Liver (tissue), 8 donors: ENCODE measurements at regions not wholly inside any gene's neighbourhood (a gene's known extent, or its start where the extent isn't known, plus 50 kb on each side); places are given as distances from the start of the nearest gene placed in this dataset.

Source experiments
- DNase-seq: peaks from one replicate; pipeline ENCODE4 v3.0.0-alpha.2; 2017; ENCODE audit warnings: low spot score
- H3K27ac ChIP-seq, 2 donors: one replicate each; pipeline ENCODE4 v1.7.0; 2013; ENCODE audit warnings: inconsistent platforms in 2 of 2, low read length in 2 of 2, control low read depth in 1 of 2, low read depth in 1 of 2, mild to moderate bottlenecking in 1 of 2
- H3K27me3 ChIP-seq, 4 donors: one replicate each; pipeline versions ENCODE4 v1.6.1 to v1.7.0; 2013; ENCODE audit warnings: low read length in 3 of 4, inconsistent platforms in 1 of 4, mild to moderate bottlenecking in 1 of 4, moderate library complexity in 1 of 4; ENCODE audit not compliant: control insufficient read depth in 4 of 4, insufficient read depth in 4 of 4
- H3K36me3 ChIP-seq, 4 donors: one replicate each; pipeline versions ENCODE4 v1.6.1 to v1.7.0; 2013; ENCODE audit warnings: low read length in 3 of 4, mild to moderate bottlenecking in 3 of 4, low read depth in 1 of 4, moderate library complexity in 1 of 4; ENCODE audit not compliant: control insufficient read depth in 4 of 4, insufficient read depth in 3 of 4
- H3K4me1 ChIP-seq, 4 donors: one replicate each; pipeline versions ENCODE4 v1.6.1 to v1.7.0; 2013; ENCODE audit warnings: low read length in 3 of 4, mild to moderate bottlenecking in 3 of 4, moderate library complexity in 1 of 4; ENCODE audit not compliant: control insufficient read depth in 4 of 4, insufficient read depth in 4 of 4
- H3K4me3 ChIP-seq, 3 donors: one replicate each; pipeline versions ENCODE4 v1.6.1 to v1.7.0; 2013; ENCODE audit warnings: low read length in 3 of 3, control low read depth in 1 of 3, low read depth in 1 of 3, mild to moderate bottlenecking in 1 of 3
- H3K9ac ChIP-seq, 2 donors: one replicate each; pipeline ENCODE4 v1.7.0; 2013; ENCODE audit warnings: low read length in 2 of 2, mild to moderate bottlenecking in 2 of 2, moderate library complexity in 2 of 2, control low read depth in 1 of 2, low read depth in 1 of 2
- H3K9me3 ChIP-seq, 4 donors: one replicate each; pipeline versions ENCODE4 v1.6.1 to v1.7.0; 2013; ENCODE audit warnings: low read length in 3 of 4; ENCODE audit not compliant: control insufficient read depth in 4 of 4
- EGR1 ChIP-seq, 2 donors: IDR thresholded peaks; 2 replicates each; pipeline ENCODE4 v1.6.1; 2016 to 2018; ENCODE audit warnings: antibody characterized with exemption in 2 of 2, low read depth in 2 of 2
- FOXA1 ChIP-seq: IDR thresholded peaks from 2 replicates; pipeline ENCODE4 v1.6.1; 2016; ENCODE audit warnings: antibody characterized with exemption
- FOXA2 ChIP-seq: IDR thresholded peaks from 2 replicates; pipeline ENCODE4 v1.6.1; 2016; ENCODE audit warnings: antibody characterized with exemption
- GABPA ChIP-seq, 2 donors: IDR thresholded peaks in 1 of 2; conservative IDR thresholded peaks in 1 of 2; 2 replicates each; pipeline ENCODE4 v1.6.1; 2016; ENCODE audit warnings: antibody characterized with exemption in 2 of 2, mild to moderate bottlenecking in 1 of 2, moderate library complexity in 1 of 2
- HNF4G ChIP-seq: IDR thresholded peaks from 2 replicates; pipeline ENCODE4 v1.6.1; 2016; ENCODE audit warnings: antibody characterized with exemption
- NR2F2 ChIP-seq: IDR thresholded peaks from 2 replicates; pipeline ENCODE4 v1.6.1; 2016; ENCODE audit warnings: antibody characterized with exemption
- RAD21 ChIP-seq, 2 donors: IDR thresholded peaks; 2 replicates each; pipeline ENCODE4 v1.6.1; 2016; ENCODE audit warnings: antibody characterized with exemption in 2 of 2, mild to moderate bottlenecking in 2 of 2
- RXRA ChIP-seq, 2 donors: IDR thresholded peaks; 2 replicates each; pipeline ENCODE4 v1.6.1; 2017 to 2018; ENCODE audit warnings: antibody characterized with exemption in 2 of 2, mild to moderate bottlenecking in 1 of 2
- SP1 ChIP-seq: IDR thresholded peaks from 2 replicates; pipeline ENCODE4 v1.6.1; 2018; ENCODE audit warnings: antibody characterized with exemption, mild to moderate bottlenecking
- YY1 ChIP-seq: IDR thresholded peaks from 2 replicates; pipeline ENCODE4 v1.6.1; 2016; ENCODE audit warnings: antibody characterized with exemption, mild to moderate bottlenecking
- WGBS: extraction: QIAGEN DNeasy Blood & Tissue Kit; methylation state at CpG from one replicate; pipeline ENCODE4 v1.1.7; 2013; 5-methylcytosine and 5-hydroxymethylcytosine counted together
- TF ChIP-seq, protein P1 (sequence below): IDR thresholded peaks from 2 replicates; pipeline ENCODE4 v1.6.1; 2016; ENCODE audit warnings: antibody characterized with exemption
- TF ChIP-seq, protein P2 (sequence below): IDR thresholded peaks from 2 replicates; pipeline ENCODE4 v1.6.1; 2016; ENCODE audit warnings: antibody characterized with exemption
- TF ChIP-seq, protein P3 (sequence below): IDR thresholded peaks from 2 replicates; pipeline ENCODE4 v1.6.1; 2016; ENCODE audit warnings: antibody characterized with exemption
- TF ChIP-seq, protein P4 (sequence below): fragments of 150-350 bp; IDR thresholded peaks from 2 replicates; pipeline ENCODE4 v1.5.1; 2017; ENCODE audit warnings: improper control_type of control experiment, low read depth, low read length; ENCODE audit not compliant: missing input control
- donor health status: healthy.
- donor health status: healthy.
- donor health status: healthy.
- donor health status: healthy.
- donor health status: healthy.

DNA sequence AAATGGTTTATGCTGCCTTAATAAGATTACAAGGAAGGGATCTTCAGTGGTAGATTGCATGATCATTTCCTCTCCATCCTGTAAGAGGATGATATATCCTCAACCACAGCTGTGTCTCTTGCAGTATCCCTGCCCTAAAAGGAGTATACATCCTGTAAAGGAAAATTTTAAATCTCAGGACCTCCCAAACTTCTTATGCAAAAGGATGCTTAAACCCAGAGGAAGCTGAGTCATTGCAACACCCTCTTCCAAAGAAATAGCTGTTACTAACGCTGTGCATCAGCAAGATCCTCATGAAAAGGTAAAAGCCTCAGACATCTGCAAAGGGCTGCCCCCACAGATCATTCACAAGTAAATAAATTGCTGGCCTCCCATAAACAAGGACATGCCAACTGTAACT, 599.0 kb downstream of the PRELID2 start:
- Histone ChIP-seq H3K4me1 (no peaks in the 10 kb centered on the region), H3K4me3 (no peak overlapping the region), H3K36me3 (no peaks in the 10 kb centered on the region), H3K9ac (no peak overlapping the region), H3K27me3 (no peaks in the 10 kb centered on the region), H3K9me3 (no peaks in the 10 kb centered on the region), H3K27ac (no peak overlapping the region)
- WGBS = 76% methylated on average over 1 of the region's 1 CpG
- TF ChIP-seq GABPA (IDR thresholded peaks at IDR 0.05 in 1 of 2, conservative IDR thresholded peaks at IDR 0.05 in 1 of 2) (no peak), FOXA2 (no peak), EGR1 (IDR thresholded peaks at IDR 0.05; ENCODE audit: low read depth in 2 of 2) (no peak), YY1 (no peak), RXRA (IDR thresholded peaks at IDR 0.05) (no peak), FOXA1 (no peak), HNF4G (no peak), SP1 (no peak), RAD21 (IDR thresholded peaks at IDR 0.05) (no peak)
- TF ChIP-seq, protein P1, sequence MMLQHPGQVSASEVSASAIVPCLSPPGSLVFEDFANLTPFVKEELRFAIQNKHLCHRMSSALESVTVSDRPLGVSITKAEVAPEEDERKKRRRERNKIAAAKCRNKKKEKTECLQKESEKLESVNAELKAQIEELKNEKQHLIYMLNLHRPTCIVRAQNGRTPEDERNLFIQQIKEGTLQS = no peak
- TF ChIP-seq, protein P2, sequence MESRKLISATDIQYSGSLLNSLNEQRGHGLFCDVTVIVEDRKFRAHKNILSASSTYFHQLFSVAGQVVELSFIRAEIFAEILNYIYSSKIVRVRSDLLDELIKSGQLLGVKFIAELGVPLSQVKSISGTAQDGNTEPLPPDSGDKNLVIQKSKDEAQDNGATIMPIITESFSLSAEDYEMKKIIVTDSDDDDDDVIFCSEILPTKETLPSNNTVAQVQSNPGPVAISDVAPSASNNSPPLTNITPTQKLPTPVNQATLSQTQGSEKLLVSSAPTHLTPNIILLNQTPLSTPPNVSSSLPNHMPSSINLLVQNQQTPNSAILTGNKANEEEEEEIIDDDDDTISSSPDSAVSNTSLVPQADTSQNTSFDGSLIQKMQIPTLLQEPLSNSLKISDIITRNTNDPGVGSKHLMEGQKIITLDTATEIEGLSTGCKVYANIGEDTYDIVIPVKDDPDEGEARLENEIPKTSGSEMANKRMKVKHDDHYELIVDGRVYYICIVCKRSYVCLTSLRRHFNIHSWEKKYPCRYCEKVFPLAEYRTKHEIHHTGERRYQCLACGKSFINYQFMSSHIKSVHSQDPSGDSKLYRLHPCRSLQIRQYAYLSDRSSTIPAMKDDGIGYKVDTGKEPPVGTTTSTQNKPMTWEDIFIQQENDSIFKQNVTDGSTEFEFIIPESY = no peak
- no peak for DNase-seq

DNA sequence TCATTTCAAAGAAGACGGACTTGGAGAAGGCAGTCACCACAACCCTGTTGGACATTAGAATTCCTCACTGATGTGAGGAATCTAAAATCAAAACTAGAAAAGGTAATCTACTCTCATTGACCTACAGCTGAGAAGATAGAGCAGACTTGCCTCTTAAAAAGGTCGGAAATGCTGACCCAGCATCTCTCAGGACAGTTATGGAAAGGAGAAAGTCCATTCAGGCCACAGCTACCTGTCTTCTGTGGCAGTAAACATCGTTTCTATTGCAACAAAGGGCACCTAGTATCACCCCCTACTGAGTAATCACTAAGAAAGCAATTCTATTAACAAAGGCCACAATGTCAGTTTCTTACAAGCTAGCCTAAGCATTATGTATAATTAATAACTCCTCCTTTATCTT, 601.7 kb downstream of the PRELID2 start:
- Histone ChIP-seq H3K9ac (no peak overlapping the region), H3K9me3 (no peaks in the 10 kb centered on the region), H3K36me3 (no peaks in the 10 kb centered on the region), H3K27ac (no peak overlapping the region), H3K27me3 (no peaks in the 10 kb centered on the region), H3K4me3 (no peak overlapping the region), H3K4me1 (no peaks in the 10 kb centered on the region)
- DNase-seq = no peak
- WGBS = 45% methylated on average over 3 of the region's 3 CpGs
- TF ChIP-seq, protein P3, sequence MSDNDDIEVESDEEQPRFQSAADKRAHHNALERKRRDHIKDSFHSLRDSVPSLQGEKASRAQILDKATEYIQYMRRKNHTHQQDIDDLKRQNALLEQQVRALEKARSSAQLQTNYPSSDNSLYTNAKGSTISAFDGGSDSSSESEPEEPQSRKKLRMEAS = no peak
- TF ChIP-seq RAD21 (IDR thresholded peaks at IDR 0.05) = no peak
- no peak for TF ChIP-seq FOXA2

DNA sequence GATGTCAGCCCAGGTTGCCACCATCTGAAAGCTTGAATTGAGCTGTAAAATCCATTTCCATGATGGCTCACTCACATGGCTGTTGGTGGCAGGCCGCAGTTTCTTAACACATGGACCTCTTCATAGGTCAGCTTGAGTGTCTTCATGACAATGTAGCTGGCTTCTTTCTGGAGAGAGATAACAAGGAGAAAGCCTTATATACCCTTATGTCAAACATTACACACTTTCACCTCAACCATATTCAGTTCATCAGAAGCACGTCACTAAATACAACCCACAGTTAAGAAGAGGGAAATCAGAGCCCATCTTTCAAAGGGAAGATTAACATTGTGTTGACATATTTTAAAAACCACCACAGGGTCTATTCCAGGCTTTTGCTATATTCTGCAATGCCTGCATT, 604.4 kb downstream of the PRELID2 start:
- H3K4me1 ChIP-seq = no peaks in the 10 kb centered on the region
- H3K4me3 ChIP-seq = no peak overlapping the region
- 95% methylated on average over 2 of the region's 2 CpGs for WGBS
- no peak overlapping the region for H3K27ac ChIP-seq
- H3K9ac ChIP-seq = no peak overlapping the region
- no peak for DNase-seq
- TF ChIP-seq RAD21 (IDR thresholded peaks at IDR 0.05) (no peak), YY1 (no peak), HNF4G (no peak), NR2F2 (no peak), FOXA1 (no peak), RXRA (IDR thresholded peaks at IDR 0.05) (no peak)
- TF ChIP-seq, protein P1 = no peak
- TF ChIP-seq, protein P4, sequence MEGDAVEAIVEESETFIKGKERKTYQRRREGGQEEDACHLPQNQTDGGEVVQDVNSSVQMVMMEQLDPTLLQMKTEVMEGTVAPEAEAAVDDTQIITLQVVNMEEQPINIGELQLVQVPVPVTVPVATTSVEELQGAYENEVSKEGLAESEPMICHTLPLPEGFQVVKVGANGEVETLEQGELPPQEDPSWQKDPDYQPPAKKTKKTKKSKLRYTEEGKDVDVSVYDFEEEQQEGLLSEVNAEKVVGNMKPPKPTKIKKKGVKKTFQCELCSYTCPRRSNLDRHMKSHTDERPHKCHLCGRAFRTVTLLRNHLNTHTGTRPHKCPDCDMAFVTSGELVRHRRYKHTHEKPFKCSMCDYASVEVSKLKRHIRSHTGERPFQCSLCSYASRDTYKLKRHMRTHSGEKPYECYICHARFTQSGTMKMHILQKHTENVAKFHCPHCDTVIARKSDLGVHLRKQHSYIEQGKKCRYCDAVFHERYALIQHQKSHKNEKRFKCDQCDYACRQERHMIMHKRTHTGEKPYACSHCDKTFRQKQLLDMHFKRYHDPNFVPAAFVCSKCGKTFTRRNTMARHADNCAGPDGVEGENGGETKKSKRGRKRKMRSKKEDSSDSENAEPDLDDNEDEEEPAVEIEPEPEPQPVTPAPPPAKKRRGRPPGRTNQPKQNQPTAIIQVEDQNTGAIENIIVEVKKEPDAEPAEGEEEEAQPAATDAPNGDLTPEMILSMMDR = no peak
- TF ChIP-seq, protein P3 = no peak
- no peaks in the 10 kb centered on the region for H3K9me3 ChIP-seq
- H3K36me3 ChIP-seq = no peaks in the 10 kb centered on the region
- H3K27me3 ChIP-seq = no peaks in the 10 kb centered on the region
